HG02798 (cell line): ENCODE measurements at regions not wholly inside any gene's neighbourhood (a gene's known extent, or its start where the extent isn't known, plus 50 kb on each side); places are given as distances from the start of the nearest gene placed in this dataset.

Source experiments
- ATAC-seq: cut with Tn5 transposase; IDR thresholded peaks from one replicate; pipeline ENCODE4 v1.9.1; 2021; ENCODE audit warnings: mild to moderate bottlenecking; ENCODE audit not compliant: unreplicated experiment, poor library complexity

DNA sequence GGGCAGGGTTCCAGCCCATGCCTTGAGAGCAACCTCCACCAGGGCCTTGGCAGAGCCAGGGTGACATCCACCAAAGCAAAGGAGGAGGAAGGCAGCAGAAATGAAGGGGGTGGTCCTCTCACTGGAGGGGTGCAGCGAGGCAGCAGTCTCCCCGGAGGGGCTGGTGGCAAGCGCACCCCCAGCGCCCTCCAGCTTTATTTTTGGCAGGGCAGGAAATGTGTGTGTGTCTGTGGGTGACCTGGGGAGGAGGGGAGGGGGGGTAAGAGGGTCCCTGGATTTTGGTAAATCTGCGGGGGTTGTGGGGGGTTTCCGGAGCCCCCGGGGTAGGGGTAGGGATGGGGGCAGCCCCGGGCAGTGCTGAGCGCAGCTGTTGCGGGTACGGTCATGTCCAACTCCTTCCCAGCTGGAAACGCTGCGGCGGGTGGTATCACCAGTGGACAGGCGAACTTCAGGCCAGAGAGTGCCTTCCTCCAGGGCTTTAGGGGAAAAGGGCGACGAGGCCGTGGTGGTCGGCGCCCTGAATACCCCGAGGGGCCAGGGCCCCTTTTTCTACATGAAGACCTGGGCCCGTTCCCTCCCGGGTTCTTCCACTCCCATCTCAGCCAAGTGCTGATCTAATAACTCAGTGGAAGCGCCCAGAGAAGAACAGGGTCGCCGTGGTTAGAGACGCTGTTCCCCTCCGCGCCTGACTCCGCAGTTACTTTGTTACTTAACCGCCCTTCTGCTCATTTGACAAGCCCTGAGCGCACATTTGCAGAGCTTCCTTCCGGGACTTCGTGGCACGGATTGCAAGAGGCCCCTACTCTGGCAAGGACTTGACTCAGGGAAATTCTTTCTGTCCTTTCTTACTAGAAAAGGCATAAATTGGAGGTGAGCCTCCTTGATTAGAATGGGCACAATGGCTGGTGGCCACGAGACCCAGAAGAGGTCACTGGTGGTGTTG is 55.2 kb downstream of the FOS start:
- peak; percentile 46 for ATAC-seq

- ATAC-seq = peak; percentile 34
Observed at GRCh38 chr14:75334549-75335051, 56.0 kb downstream of the FOS start.

GRCh38 chr14:75335571-75335970 is 56.9 kb downstream of the FOS start:
- ATAC-seq = no peak

DNA sequence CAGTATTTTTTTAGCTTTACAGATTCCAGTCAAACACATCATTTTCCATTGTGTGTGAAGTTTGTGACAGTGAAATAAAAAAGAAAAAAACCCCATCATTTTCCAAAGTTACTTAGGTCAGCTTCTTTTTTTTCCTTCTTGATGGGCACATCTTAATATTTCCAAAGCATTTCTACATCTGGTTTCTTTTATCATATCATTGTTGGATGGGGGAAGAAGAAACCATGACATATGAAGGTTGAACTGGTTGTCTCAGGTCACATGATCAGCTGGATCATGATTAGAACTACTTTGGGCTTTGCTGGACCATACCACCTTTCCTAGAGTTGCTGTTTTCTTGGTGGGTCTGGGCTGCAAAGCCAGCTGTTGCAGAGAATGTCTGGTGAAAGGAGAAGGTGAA is 59.8 kb downstream of the FOS start:
- ATAC-seq = no peak

DNA sequence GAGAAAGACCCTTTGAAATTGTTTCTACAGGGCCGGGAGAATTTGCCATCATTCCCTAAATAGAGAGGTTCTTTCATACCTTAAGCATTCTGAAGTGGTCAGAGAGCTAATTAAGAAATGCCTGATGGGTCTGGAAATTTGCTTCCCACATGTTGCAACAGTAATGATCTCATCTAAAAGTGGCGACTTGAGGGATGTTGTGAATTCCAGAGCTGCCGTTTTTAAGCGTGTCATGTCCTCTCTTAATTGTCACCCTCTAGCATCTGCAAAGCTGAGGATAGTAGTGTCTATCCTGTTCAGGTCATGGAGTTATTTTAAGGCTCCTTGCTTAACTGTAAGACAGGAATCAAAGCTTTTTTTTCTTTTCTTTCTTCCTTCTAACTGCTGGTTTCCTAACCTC is 60.4 kb downstream of the FOS start:
- no peak for ATAC-seq

DNA sequence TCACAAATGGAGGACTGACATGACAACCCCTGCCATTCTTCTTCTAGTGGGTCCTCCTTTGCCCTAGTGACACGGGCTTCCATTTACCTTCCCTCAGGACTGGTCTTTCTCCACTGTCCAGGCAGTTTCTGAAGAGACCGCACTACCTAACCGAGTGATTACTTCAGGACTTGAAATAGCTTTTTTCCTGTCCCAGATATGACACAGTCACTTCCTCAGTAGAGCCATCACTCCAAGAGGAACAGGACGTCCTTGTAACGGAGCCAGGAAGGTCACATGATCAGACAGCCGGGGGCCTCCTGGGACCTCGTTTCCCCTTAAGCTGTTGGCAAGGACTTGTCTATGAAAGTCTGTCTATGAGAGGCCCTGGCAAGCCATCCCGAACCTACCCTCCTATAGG is 62.3 kb downstream of the FOS start:
- no peak for ATAC-seq

GRCh38 chr14:75341620-75342019 is 63.0 kb downstream of the FOS start:
- no peak for ATAC-seq

- no peak for ATAC-seq
Observed at GRCh38 chr14:75342762-75343599, 64.4 kb downstream of the FOS start.

- no peak for ATAC-seq
Observed at GRCh38 chr14:75343911-75344310, 65.3 kb downstream of the FOS start.

DNA sequence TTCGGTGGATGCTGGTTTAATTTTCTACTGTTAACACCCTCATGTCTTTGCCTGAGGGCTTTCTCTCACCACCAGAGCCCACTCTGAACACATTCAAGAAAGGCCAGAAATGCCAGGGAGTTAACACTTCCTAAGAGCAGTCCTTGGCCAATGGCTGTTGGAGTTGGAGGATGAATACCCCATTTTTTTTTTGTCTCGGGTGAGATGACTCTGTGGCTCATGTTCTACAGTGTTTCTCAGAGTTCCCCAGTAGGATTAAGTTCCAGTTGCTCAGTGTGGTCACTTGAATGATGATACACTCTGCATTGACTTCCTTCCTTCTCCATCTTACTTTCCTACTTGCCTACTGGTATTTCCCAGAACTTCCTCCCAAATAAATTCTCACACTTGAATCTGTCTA is 65.8 kb downstream of the FOS start:
- no peak for ATAC-seq

GRCh38 chr14:75350505-75351060 is 72.0 kb downstream of the FOS start:
- ATAC-seq = no peak

GRCh38 chr14:75359098-75359497 is 68.7 kb upstream of the JDP2 start:
- ATAC-seq = no peak

DNA sequence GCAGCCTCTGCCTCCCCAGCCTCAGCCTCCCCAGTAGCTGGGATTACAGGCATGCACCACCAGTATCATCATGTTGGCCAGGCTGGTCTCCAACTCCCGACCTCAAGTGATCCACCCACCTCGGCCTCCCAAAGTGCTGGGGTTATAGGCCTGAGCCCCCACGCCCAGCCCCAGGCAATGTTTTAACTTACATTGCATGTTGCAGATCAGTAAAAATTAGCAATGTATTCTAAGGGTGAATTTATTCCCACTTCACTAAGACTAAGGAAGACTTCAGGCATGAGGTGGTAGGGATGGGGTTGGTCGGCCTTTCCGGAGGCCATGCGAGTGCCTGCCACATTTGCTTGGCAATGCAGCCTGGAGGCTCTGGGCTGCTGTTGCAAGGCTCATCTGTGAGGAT is 66.8 kb upstream of the JDP2 start:
- ATAC-seq = no peak

- no peak for ATAC-seq
Observed at GRCh38 chr14:75361751-75362433, 65.9 kb upstream of the JDP2 start.

- ATAC-seq = no peak
Observed at GRCh38 chr14:75363130-75363529, 64.7 kb upstream of the JDP2 start.

DNA sequence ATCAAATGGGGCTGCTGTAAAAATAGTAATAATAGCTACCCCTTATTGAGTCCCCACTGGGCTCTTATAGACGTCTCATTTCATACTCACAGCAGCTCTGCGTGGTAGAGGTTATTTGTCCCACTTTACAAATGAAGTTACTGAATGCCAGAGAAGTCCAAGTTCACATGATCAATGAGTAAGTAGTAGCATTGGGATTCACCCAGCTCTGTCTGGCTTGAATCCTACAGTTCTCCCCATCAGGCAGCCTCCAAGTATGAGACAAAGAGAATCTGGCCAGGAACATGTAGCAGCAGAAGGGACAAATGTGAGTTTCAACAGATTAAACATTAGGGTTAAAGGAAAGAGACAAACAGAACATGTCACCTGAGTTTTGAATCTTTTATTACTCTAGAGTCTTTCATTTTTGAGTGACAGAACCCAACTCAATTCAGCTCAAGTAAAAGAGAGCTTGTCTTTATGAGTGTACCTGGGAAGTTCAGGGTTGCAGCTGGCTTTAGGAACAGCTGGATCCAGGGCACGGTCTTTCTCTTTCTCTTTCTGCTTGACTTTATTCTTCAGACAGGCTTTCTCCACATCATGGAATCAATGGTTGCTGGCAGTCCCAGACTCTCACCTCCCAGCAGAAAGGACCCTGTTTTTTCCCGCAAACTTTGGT is 64.1 kb upstream of the JDP2 start:
- no peak for ATAC-seq

DNA sequence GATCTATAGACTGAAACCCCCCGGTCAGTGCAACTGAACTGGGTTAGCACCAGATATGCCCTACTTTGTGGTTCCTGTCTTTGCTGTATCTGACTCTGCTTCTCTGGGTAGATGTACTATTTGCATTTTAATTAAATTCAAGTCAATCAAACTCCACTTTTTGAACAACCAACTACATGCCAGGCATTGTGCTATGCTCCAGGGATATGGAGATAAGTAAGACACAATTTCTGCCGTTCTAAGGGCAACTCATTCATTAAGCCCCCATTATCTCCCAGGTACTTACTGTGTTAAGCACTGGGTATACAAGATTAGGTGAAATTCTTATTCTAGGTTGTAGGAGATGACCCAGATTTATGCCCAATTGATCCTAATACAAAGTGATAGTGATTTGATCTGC is 62.7 kb upstream of the JDP2 start:
- ATAC-seq = no peak

DNA sequence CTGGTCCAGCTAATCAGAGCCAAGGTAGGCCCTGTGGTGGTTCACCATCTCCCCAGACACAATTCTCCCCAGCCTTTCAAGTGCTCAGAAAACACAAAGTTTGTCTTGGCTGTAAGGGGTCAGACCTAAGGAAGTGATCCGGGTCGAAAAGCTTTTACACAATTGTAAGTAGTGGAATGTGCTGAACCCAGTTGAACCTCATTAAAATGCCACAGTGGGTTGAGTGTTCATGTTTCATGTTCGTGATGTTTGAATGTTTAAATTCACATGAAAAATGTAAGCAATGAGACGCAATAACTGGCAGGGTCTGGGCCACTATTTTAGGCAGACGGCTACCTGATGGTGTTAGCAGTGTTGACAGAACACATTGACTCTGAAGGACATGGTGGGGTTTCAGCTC is 60.9 kb upstream of the JDP2 start:
- no peak for ATAC-seq

GRCh38 chr14:75368333-75368732 is 59.5 kb upstream of the JDP2 start:
- no peak for ATAC-seq

GRCh38 chr14:75369506-75369905 is 58.3 kb upstream of the JDP2 start:
- ATAC-seq = no peak
